ENCODE measurements at regions not wholly inside any gene's neighbourhood (a gene's known extent, or its start where the extent isn't known, plus 50 kb on each side); places are given as distances from the start of the nearest gene placed in this dataset.

DNA sequence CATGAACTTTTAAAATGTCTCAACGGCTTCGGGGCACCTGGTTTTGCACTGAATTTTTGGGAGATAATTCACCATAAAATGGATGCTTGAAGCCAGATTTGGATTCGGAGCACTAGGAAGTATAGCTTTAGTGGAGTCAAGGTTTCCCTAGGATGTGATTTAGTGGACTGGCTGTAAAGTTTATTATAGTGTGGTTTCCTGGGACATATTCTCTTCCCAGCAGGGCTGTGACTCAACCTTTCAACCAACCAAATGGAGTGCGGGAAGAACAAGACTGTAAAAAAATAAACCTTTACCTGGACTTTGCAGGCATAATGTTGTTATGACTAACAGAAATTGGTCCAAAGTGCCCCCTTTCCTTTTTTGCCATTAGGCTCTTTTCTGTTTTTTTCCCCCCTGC lies 327.4 kb upstream of the MAN1A1 start:
- TF ChIP-seq, protein P1, sequence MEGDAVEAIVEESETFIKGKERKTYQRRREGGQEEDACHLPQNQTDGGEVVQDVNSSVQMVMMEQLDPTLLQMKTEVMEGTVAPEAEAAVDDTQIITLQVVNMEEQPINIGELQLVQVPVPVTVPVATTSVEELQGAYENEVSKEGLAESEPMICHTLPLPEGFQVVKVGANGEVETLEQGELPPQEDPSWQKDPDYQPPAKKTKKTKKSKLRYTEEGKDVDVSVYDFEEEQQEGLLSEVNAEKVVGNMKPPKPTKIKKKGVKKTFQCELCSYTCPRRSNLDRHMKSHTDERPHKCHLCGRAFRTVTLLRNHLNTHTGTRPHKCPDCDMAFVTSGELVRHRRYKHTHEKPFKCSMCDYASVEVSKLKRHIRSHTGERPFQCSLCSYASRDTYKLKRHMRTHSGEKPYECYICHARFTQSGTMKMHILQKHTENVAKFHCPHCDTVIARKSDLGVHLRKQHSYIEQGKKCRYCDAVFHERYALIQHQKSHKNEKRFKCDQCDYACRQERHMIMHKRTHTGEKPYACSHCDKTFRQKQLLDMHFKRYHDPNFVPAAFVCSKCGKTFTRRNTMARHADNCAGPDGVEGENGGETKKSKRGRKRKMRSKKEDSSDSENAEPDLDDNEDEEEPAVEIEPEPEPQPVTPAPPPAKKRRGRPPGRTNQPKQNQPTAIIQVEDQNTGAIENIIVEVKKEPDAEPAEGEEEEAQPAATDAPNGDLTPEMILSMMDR (IDR thresholded peaks at IDR 0.05): no peak
- no peak for TF ChIP-seq POLR2A (IDR thresholded peaks at IDR 0.05)

Measured in heart left ventricle (tissue), 13 donors.